IMR-90 (cell line): ENCODE measurements at regions not wholly inside any gene's neighbourhood (a gene's known extent, or its start where the extent isn't known, plus 50 kb on each side); places are given as distances from the start of the nearest gene placed in this dataset.

Experiments
- ATAC-seq: fragments of 200-7000 bp; cut with Tn5 transposase; 2 replicates; pipeline ENCODE4 v1.9.1; 2020; ENCODE audit warnings: low read depth, mild to moderate bottlenecking, moderate library complexity
- BruUV-seq: library from RNA; stranded (reverse); fragments of 400-500 nt; replicated peaks from 2 replicates; lab custom pipeline; 2021; lab: Mats Ljungman, UMichigan
- CTCF ChIA-PET: fragments of 300-600 bp; formaldehyde crosslinking; extraction: SDS; loops from one replicate; lab custom pipeline; 2021; ENCODE audit warnings: antibody characterized with exemption; lab: Yijun Ruan, JAX
- POLR2A ChIA-PET: fragments of 300-600 bp; sonication (Branson Sonifier 250); formaldehyde crosslinking; loops from one replicate; lab custom pipeline; 2022; ENCODE audit warnings: antibody characterized with exemption; ENCODE audit not compliant: unreplicated experiment; lab: Charles Lee
- DNase-seq: peaks from one replicate; pipeline ENCODE4 v3.0.0; 2013
- H2AFZ ChIP-seq: replicated peaks from 2 replicates; pipeline ENCODE3; 2013; ENCODE audit warnings: low read length, mild to moderate bottlenecking; ENCODE audit not compliant: poor library complexity
- H2AK5ac ChIP-seq: 2 replicates; pipeline ENCODE4 v1.6.1; 2013; ENCODE audit warnings: low read depth, low read length, inconsistent platforms
- H2AK9ac ChIP-seq: replicated peaks from 2 replicates; pipeline ENCODE3; 2013; ENCODE audit warnings: mild to moderate bottlenecking, low read depth, low read length, moderate library complexity; ENCODE audit not compliant: poor library complexity
- H2BK120ac ChIP-seq: 2 replicates; pipeline ENCODE4 v1.6.1; 2013; ENCODE audit warnings: low read depth, low read length, inconsistent platforms
- H2BK15ac ChIP-seq: 3 replicates; pipeline ENCODE4 v1.6.1; 2013; ENCODE audit warnings: low read depth, low read length, inconsistent platforms
- H2BK20ac ChIP-seq: 2 replicates; pipeline ENCODE4 v1.6.1; 2013; ENCODE audit warnings: low read depth, mild to moderate bottlenecking, inconsistent platforms, low read length, moderate library complexity
- H2BK5ac ChIP-seq: 2 replicates; pipeline ENCODE4 v1.6.1; 2013; ENCODE audit warnings: mild to moderate bottlenecking, low read depth, low read length, inconsistent platforms; ENCODE audit not compliant: poor library complexity, severe bottlenecking
- H3K14ac ChIP-seq: replicated peaks from 2 replicates; pipeline ENCODE4 v1.6.1; 2013; ENCODE audit warnings: low read depth, low read length, inconsistent platforms
- H3K18ac ChIP-seq: 2 replicates; pipeline ENCODE4 v1.6.1; 2013; ENCODE audit warnings: low read depth, low read length, control low read depth
- H3K23ac ChIP-seq: 2 replicates; pipeline ENCODE4 v1.6.1; 2013; ENCODE audit warnings: low read depth, low read length, inconsistent platforms
- H3K27ac ChIP-seq: 2 replicates; pipeline ENCODE4 v1.5.1; 2013; ENCODE audit warnings: mild to moderate bottlenecking, control low read depth, low read length; ENCODE audit not compliant: insufficient read depth
- H3K27me3 ChIP-seq: 2 replicates; pipeline ENCODE4 v1.6.1; 2013; ENCODE audit warnings: low read length; ENCODE audit not compliant: control insufficient read depth, insufficient read depth
- H3K36me3 ChIP-seq: 2 replicates; pipeline ENCODE4 v1.6.1; 2013; ENCODE audit warnings: low read length, mixed read lengths; ENCODE audit not compliant: control insufficient read depth, insufficient read depth
- H3K4ac ChIP-seq: 2 replicates; pipeline ENCODE4 v1.6.1; 2013; ENCODE audit warnings: low read depth, low read length, inconsistent platforms
- H3K4me1 ChIP-seq: 2 replicates; pipeline ENCODE4 v1.6.1; 2013; ENCODE audit warnings: low read length, mixed read lengths; ENCODE audit not compliant: control insufficient read depth, insufficient read depth
- H3K4me2 ChIP-seq: 2 replicates; pipeline ENCODE4 v1.6.1; 2013; ENCODE audit warnings: low read depth, mild to moderate bottlenecking, control low read depth, low read length, moderate library complexity
- H3K4me3 ChIP-seq: 2 replicates; pipeline ENCODE4 v1.5.1; 2013; ENCODE audit warnings: low read depth, mild to moderate bottlenecking, control low read depth, low read length, moderate library complexity; ENCODE audit not compliant: insufficient read depth
- H3K56ac ChIP-seq: 2 replicates; pipeline ENCODE4 v1.6.1; 2013; ENCODE audit warnings: low read length, inconsistent platforms; ENCODE audit not compliant: insufficient read depth; ENCODE audit errors: extremely low read depth
- H3K79me1 ChIP-seq, 2 experiments: 2 replicates each; pipeline ENCODE4 v1.6.1; 2013; ENCODE audit warnings: low read length in 2 of 2, inconsistent platforms in 1 of 2, low read depth in 1 of 2
- H3K9ac ChIP-seq: 2 replicates; pipeline ENCODE4 v1.6.1; 2013; ENCODE audit warnings: low read depth, low read length, control low read depth
- H3K9me1 ChIP-seq: 2 replicates; pipeline ENCODE4 v1.6.1; 2013; ENCODE audit warnings: low read length, inconsistent platforms; ENCODE audit not compliant: insufficient read depth
- H3K9me3 ChIP-seq: 2 replicates; pipeline ENCODE4 v1.6.1; 2013; ENCODE audit warnings: low read length; ENCODE audit not compliant: control insufficient read depth, insufficient read depth
- H4K20me1 ChIP-seq: 2 replicates; pipeline ENCODE4 v1.6.1; 2013; ENCODE audit warnings: low read length, inconsistent platforms; ENCODE audit not compliant: insufficient read depth
- H4K5ac ChIP-seq: 2 replicates; pipeline ENCODE4 v1.6.1; 2013; ENCODE audit warnings: mild to moderate bottlenecking, low read depth, low read length, control low read depth
- H4K8ac ChIP-seq, 2 experiments: 2 replicates each; pipeline ENCODE4 v1.6.1; 2013; ENCODE audit warnings: low read depth in 2 of 2, low read length in 2 of 2, control low read depth in 1 of 2, inconsistent platforms in 1 of 2
- H4K91ac ChIP-seq: 2 replicates; pipeline ENCODE4 v1.6.1; 2013; ENCODE audit warnings: low read depth, low read length, inconsistent platforms; ENCODE audit not compliant: insufficient read depth
- BHLHE40 ChIP-seq: fragments of 150-350 bp; IDR thresholded peaks from 2 replicates; pipeline ENCODE4 v1.6.1; 2016; ENCODE audit warnings: mild to moderate bottlenecking, low read depth, low read length
- CEBPB ChIP-seq: IDR thresholded peaks from 2 replicates; pipeline ENCODE4 v1.6.1; 2012; ENCODE audit warnings: low read depth, low read length, improper control_type of control experiment
- CHD1 ChIP-seq: IDR thresholded peaks from 2 replicates; pipeline ENCODE4 v1.6.1; 2012; ENCODE audit warnings: low read depth, low read length, improper control_type of control experiment
- CTCF ChIP-seq: conservative IDR thresholded peaks from 2 replicates; pipeline ENCODE4 v1.5.1; 2012; ENCODE audit warnings: mild to moderate bottlenecking, low read depth, low read length, improper control_type of control experiment
- FOS ChIP-seq: fragments of 150-350 bp; IDR thresholded peaks from 2 replicates; pipeline ENCODE4 v1.6.1; 2016; ENCODE audit warnings: low read depth, low read length
- MAFK ChIP-seq: IDR thresholded peaks from 2 replicates; pipeline ENCODE4 v1.6.1; 2012; ENCODE audit warnings: low read depth, low read length, improper control_type of control experiment
- MAZ ChIP-seq: IDR thresholded peaks from 2 replicates; pipeline ENCODE4 v1.6.1; 2012; ENCODE audit warnings: low read depth, mild to moderate bottlenecking, low read length, improper control_type of control experiment, moderate library complexity, borderline replicate concordance
- MXI1 ChIP-seq: IDR thresholded peaks from 2 replicates; pipeline ENCODE4 v1.6.1; 2012; ENCODE audit warnings: low read depth, mild to moderate bottlenecking, low read length, moderate library complexity, borderline replicate concordance
- NFE2L2 ChIP-seq: fragments of 150-350 bp; IDR thresholded peaks from 2 replicates; pipeline ENCODE4 v1.6.1; 2016; ENCODE audit warnings: low read depth, mild to moderate bottlenecking, low read length
- POLR2A ChIP-seq: IDR thresholded peaks from 2 replicates; pipeline ENCODE4 v1.6.1; 2012; ENCODE audit warnings: mild to moderate bottlenecking, low read depth, low read length
- RAD21 ChIP-seq: IDR thresholded peaks from 2 replicates; pipeline ENCODE4 v1.6.1; 2012; ENCODE audit warnings: low read length, improper control_type of control experiment
- RCOR1 ChIP-seq: IDR thresholded peaks from 2 replicates; pipeline ENCODE4 v1.6.1; 2012; ENCODE audit warnings: mild to moderate bottlenecking, low read length, improper control_type of control experiment; ENCODE audit not compliant: insufficient replicate concordance
- RFX5 ChIP-seq: IDR thresholded peaks from 2 replicates; pipeline ENCODE4 v1.8.0; 2012; ENCODE audit warnings: low read depth, mild to moderate bottlenecking, low read length, moderate library complexity
- SMC3 ChIP-seq: fragments of 150-350 bp; IDR thresholded peaks from 2 replicates; pipeline ENCODE4 v1.6.1; 2016; ENCODE audit warnings: low read depth, mild to moderate bottlenecking, antibody characterized with exemption, low read length, moderate library complexity
- WGBS, 2 experiments: methylation state at CpG; one replicate each; pipeline versions ENCODE4 v1.1.5 to v1.1.7; 2013; ENCODE audit warnings: missing lambda C conversion rate in 2 of 2; ENCODE audit not compliant: insufficient read length in 1 of 2; ENCODE audit errors: extremely low coverage in 2 of 2; 5-methylcytosine and 5-hydroxymethylcytosine counted together
- dilution Hi-C: fragments of 300-500 bp; cut with HindIII; formaldehyde crosslinking; loops from one replicate; pipeline ENCODE4 v1.14.3; 2018; ENCODE audit warnings: low sequenced_read_pairs; ENCODE audit not compliant: unreplicated experiment
- in situ Hi-C: fragments of 300-500 bp; cut with MboI; formaldehyde crosslinking; loops from 3 replicates; pipeline ENCODE4 v1.14.3; 2019; ENCODE audit warnings: low sequenced_read_pairs, inconsistent platforms, mixed read lengths
- intact Hi-C: fragments of 100-400 bp; cut with micrococcal nuclease; formaldehyde crosslinking; loops from 2 replicates; pipeline ENCODE4 v1.10.0; 2022
- TF ChIP-seq, protein P1 (sequence below): fragments of 150-350 bp; IDR thresholded peaks from 2 replicates; pipeline ENCODE4 v1.6.1; 2016; ENCODE audit warnings: low read depth, mild to moderate bottlenecking, low read length, moderate library complexity, borderline replicate concordance
- TF ChIP-seq, protein P2 (sequence below): fragments of 150-350 bp; IDR thresholded peaks from 2 replicates; pipeline ENCODE4 v1.6.1; 2017; ENCODE audit warnings: mild to moderate bottlenecking, antibody characterized with exemption, low read length, low read depth

DNA sequence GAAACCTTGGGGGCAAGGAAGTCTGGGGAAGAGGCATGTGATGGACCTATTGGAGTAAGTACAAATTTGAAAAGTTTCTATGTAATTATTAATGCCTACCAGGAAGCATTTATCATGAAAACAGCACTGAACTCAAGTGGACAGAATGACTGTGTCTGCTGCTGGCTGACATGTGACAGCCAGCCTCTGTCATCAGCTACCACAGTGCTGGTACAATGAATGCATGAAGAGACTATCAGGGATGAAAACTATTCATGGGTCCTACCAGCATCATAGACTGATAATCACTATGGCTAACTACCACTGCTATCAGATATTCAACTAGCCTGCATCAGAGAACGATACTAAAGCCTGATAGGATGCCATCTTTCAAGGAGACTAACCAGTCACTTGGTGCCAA lies 193.5 kb downstream of the RAP2B start:
- no peak overlapping the region for H3K4me3 ChIP-seq
- no peak for ATAC-seq
- H3K4me2 ChIP-seq = no peak overlapping the region
- H2BK15ac ChIP-seq = no peak overlapping the region
- H3K9ac ChIP-seq = no peak overlapping the region
- peaks cover 3% of the 10 kb centered on the region; the same call in 1 of the 2 replicates for H3K27me3 ChIP-seq
- H2AK5ac ChIP-seq = no peak overlapping the region
- H4K20me1 ChIP-seq = no peaks in the 10 kb centered on the region
- H3K27ac ChIP-seq = no peak overlapping the region
- H3K9me1 ChIP-seq = peaks cover 5% of the 10 kb centered on the region; the same call in 1 of the 2 replicates
- CTCF ChIA-PET = no interaction called here
- H2BK120ac ChIP-seq = no peak overlapping the region
- POLR2A ChIA-PET = no interaction called here
- no peak overlapping the region for H2AFZ ChIP-seq
- H3K18ac ChIP-seq = no peak overlapping the region
- H3K79me1 ChIP-seq = no peaks in the 10 kb centered on the region
- DNase-seq = no peak
- no peak overlapping the region for H4K8ac ChIP-seq
- TF ChIP-seq SMC3 = no peak
- no peak for TF ChIP-seq CTCF
- TF ChIP-seq, protein P1, sequence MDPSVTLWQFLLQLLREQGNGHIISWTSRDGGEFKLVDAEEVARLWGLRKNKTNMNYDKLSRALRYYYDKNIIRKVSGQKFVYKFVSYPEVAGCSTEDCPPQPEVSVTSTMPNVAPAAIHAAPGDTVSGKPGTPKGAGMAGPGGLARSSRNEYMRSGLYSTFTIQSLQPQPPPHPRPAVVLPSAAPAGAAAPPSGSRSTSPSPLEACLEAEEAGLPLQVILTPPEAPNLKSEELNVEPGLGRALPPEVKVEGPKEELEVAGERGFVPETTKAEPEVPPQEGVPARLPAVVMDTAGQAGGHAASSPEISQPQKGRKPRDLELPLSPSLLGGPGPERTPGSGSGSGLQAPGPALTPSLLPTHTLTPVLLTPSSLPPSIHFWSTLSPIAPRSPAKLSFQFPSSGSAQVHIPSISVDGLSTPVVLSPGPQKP = no peak
- TF ChIP-seq CHD1 = no peak
- TF ChIP-seq RCOR1 = no peak
- no peak for TF ChIP-seq MAFK
- no peak for TF ChIP-seq CEBPB
- no peak for TF ChIP-seq FOS
- TF ChIP-seq BHLHE40 = no peak
- TF ChIP-seq RFX5 = no peak
- TF ChIP-seq NFE2L2 = no peak
- TF ChIP-seq RAD21 = no peak
- no peak for TF ChIP-seq POLR2A
- no peak for TF ChIP-seq MAZ
- TF ChIP-seq, protein P2, sequence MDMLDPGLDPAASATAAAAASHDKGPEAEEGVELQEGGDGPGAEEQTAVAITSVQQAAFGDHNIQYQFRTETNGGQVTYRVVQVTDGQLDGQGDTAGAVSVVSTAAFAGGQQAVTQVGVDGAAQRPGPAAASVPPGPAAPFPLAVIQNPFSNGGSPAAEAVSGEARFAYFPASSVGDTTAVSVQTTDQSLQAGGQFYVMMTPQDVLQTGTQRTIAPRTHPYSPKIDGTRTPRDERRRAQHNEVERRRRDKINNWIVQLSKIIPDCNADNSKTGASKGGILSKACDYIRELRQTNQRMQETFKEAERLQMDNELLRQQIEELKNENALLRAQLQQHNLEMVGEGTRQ = no peak
- TF ChIP-seq MXI1 = no peak
- no peak overlapping the region for H3K56ac ChIP-seq
- no TSS peak for BruUV-seq
- H4K5ac ChIP-seq = no peak overlapping the region
- no peaks in the 10 kb centered on the region for H3K36me3 ChIP-seq
- no peak overlapping the region for H2BK5ac ChIP-seq
- H4K91ac ChIP-seq = no peak overlapping the region
- no peak overlapping the region for H2AK9ac ChIP-seq
- no peaks in the 10 kb centered on the region for H3K9me3 ChIP-seq
- H2BK20ac ChIP-seq = no peak overlapping the region
- in situ Hi-C loops (no loop called here), dilution Hi-C loops (no loop called here), intact Hi-C loops (no loop called here)
- no peak overlapping the region for H3K4ac ChIP-seq
- WGBS, 2 experiments = no CpG with 5 or more reads among the region's 1 CpG
- H3K14ac ChIP-seq = no peak overlapping the region
- H3K4me1 ChIP-seq = peaks cover 4% of the 10 kb centered on the region
- no peak overlapping the region for H3K23ac ChIP-seq
